Spleen (tissue), 7 donors: ENCODE measurements at regions not wholly inside any gene's neighbourhood (a gene's known extent, or its start where the extent isn't known, plus 50 kb on each side); places are given as distances from the start of the nearest gene placed in this dataset.

ENCODE experiments used
- CTCF ChIP-seq, 11 experiments: fragments of 200-600 bp in 7 of 11; fragments of 450-650 bp in 4 of 11; sonication (generic) in 4 of 11; IDR thresholded peaks in 8 of 11; conservative IDR thresholded peaks in 3 of 11; 1 replicate in 7 of 11; 2 replicates in 4 of 11; pipeline versions ENCODE4 v1.4.0 to v1.8.0; 2016 to 2021; ENCODE audit warnings: antibody characterized with exemption in 11 of 11, inconsistent platforms in 4 of 11, mild to moderate bottlenecking in 1 of 11
- POLR2AphosphoS5 ChIP-seq, 3 donors: sonication (generic); formaldehyde crosslinking; IDR thresholded peaks; one replicate each; pipeline ENCODE4 v1.5.1; 2017; ENCODE audit warnings: antibody characterized with exemption in 3 of 3
- donor health status: DM: no; HTN: no; CAD: no; lungs with moderate emphysema.
- donor health status: DM: no; HTN: no; CAD: no.
- donor health status: DM: no; HTN: no; CAD: no.

- no peak for TF ChIP-seq POLR2AphosphoS5 (IDR thresholded peaks at IDR 0.05)
- no peak for TF ChIP-seq CTCF (IDR thresholded peaks at IDR 0.05 in 8 of 11, conservative IDR thresholded peaks at IDR 0.05 in 3 of 11)
These were observed 697.0 kb upstream of the ACVR2A start for GRCh38 chr2:147147802-147148201.
